GM12878 (cell line): ENCODE measurements at regions not wholly inside any gene's neighbourhood (a gene's known extent, or its start where the extent isn't known, plus 50 kb on each side); places are given as distances from the start of the nearest gene placed in this dataset.
A peak's percentile ranks its signal among the peaks of the same experiment; 100 is the strongest.

Experiments used
- ATAC-seq: fragments of 200-7000 bp; cut with Tn5 transposase; 3 replicates; pipeline ENCODE4 v1.9.1; 2020; ENCODE audit warnings: mild to moderate bottlenecking, moderate library complexity
- BruUV-seq: library from RNA; stranded (reverse); fragments of 400-500 nt; replicated peaks from 2 replicates; lab custom pipeline; 2021; lab: Mats Ljungman, UMichigan
- CTCF ChIA-PET: fragments of 300-600 bp; sonication (Branson Sonifier 250); formaldehyde crosslinking; extraction: SDS; loops from one replicate; lab custom pipeline; 2021; ENCODE audit warnings: inconsistent platforms; lab: Yijun Ruan, JAX
- POLR2A ChIA-PET: fragments of 350-600 bp; formaldehyde crosslinking; extraction: SDS; loops from one replicate; lab custom pipeline; 2021; ENCODE audit warnings: inconsistent platforms; lab: Charles Lee
- RAD21 ChIA-PET: fragments of 300-600 bp; sonication (Branson Sonifier 250); formaldehyde crosslinking; loops from one replicate; lab custom pipeline; 2023; ENCODE audit warnings: antibody characterized with exemption; ENCODE audit not compliant: unreplicated experiment; lab: Charles Lee
- SMC1A ChIA-PET: fragments of 300-600 bp; sonication (Branson Sonifier 250); formaldehyde crosslinking; loops from one replicate; lab custom pipeline; 2023; ENCODE audit not compliant: unreplicated experiment, uncharacterized antibody; lab: Charles Lee
- DNase-seq: peaks from one replicate; pipeline ENCODE4 v3.0.0-alpha.2; 2011; ENCODE audit warnings: low read depth, low spot score
- FAIRE-seq: peaks from 3 replicates; lab custom pipeline; 2011; peaks lifted over from hg19 to GRCh38; lab: Jason Lieb, UNC
- H2AFZ ChIP-seq: 2 replicates; pipeline ENCODE4 v1.6.0; 2011; ENCODE audit warnings: low read depth, low read length, control low read depth; ENCODE audit not compliant: control insufficient read depth
- H3K27ac ChIP-seq: 2 replicates; pipeline ENCODE4 v1.5.1; 2011; ENCODE audit warnings: control low read depth; ENCODE audit not compliant: control insufficient read depth, insufficient read depth
- H3K27me3 ChIP-seq, 2 experiments: replicated peaks in 1 of 2; 2 replicates each; pipeline versions ENCODE4 v1.6.0 to v1.6.1; 2011; ENCODE audit warnings: low read length in 1 of 2; ENCODE audit not compliant: control insufficient read depth in 2 of 2, insufficient read depth in 2 of 2
- H3K36me3 ChIP-seq, 2 experiments: 2 replicates each; pipeline ENCODE4 v1.5.1; 2011; ENCODE audit warnings: low read length in 1 of 2; ENCODE audit not compliant: control insufficient read depth in 2 of 2, insufficient read depth in 2 of 2
- H3K4me1 ChIP-seq: 2 replicates; pipeline ENCODE4 v1.6.1; 2011; ENCODE audit warnings: mild to moderate bottlenecking, low read length, moderate library complexity, mixed read lengths; ENCODE audit not compliant: control insufficient read depth, insufficient read depth
- H3K4me2 ChIP-seq: 2 replicates; pipeline ENCODE4 v1.6.0; 2011; ENCODE audit warnings: control low read depth; ENCODE audit not compliant: control insufficient read depth, insufficient read depth
- H3K4me3 ChIP-seq: fragments of 200-600 bp; sonication (generic); 2 replicates; pipeline ENCODE4 v1.5.1; 2016
- H3K79me2 ChIP-seq: 2 replicates; pipeline ENCODE4 v1.6.0; 2011; ENCODE audit warnings: low read length; ENCODE audit not compliant: control insufficient read depth, insufficient read depth
- H3K9ac ChIP-seq: 2 replicates; pipeline ENCODE4 v1.8.0; 2011; ENCODE audit warnings: low read length, control low read depth, mixed read lengths; ENCODE audit not compliant: control insufficient read depth, insufficient read depth
- H3K9me3 ChIP-seq: replicated peaks from 3 replicates; pipeline ENCODE4 v1.5.1; 2011; ENCODE audit warnings: mild to moderate bottlenecking, low read length; ENCODE audit not compliant: control insufficient read depth, insufficient read depth
- H4K20me1 ChIP-seq: 2 replicates; pipeline ENCODE4 v1.6.0; 2011; ENCODE audit not compliant: control insufficient read depth, insufficient read depth
- CHD4 ChIP-seq: fragments of 200-600 bp; sonication (generic); IDR thresholded peaks from 2 replicates; pipeline ENCODE4 v1.6.1; 2016; ENCODE audit warnings: mild to moderate bottlenecking
- MTA3 ChIP-seq: IDR thresholded peaks from 2 replicates; pipeline ENCODE4 v1.6.1; 2012; ENCODE audit warnings: low read length, inconsistent platforms, borderline replicate concordance
- NBN ChIP-seq: fragments of 450-650 bp; IDR thresholded peaks from 2 replicates; pipeline ENCODE4 v1.6.1; 2016
- NFIC ChIP-seq: IDR thresholded peaks from 2 replicates; pipeline ENCODE4 v1.6.1; 2012; ENCODE audit warnings: low read depth, mild to moderate bottlenecking, inconsistent platforms, low read length, moderate library complexity
- RUNX3 ChIP-seq: IDR thresholded peaks from 2 replicates; pipeline ENCODE4 v1.6.1; 2012; ENCODE audit warnings: low read length, inconsistent platforms
- TAF1 ChIP-seq: IDR thresholded peaks from 2 replicates; pipeline ENCODE4 v1.6.1; 2011; ENCODE audit warnings: mild to moderate bottlenecking, low read depth, low read length, borderline replicate concordance
- WRNIP1 ChIP-seq: IDR thresholded peaks from 2 replicates; pipeline ENCODE4 v1.6.1; 2011; ENCODE audit warnings: low read depth, low read length, improper control_type of control experiment, borderline replicate concordance
- ZZZ3 ChIP-seq: IDR thresholded peaks from 2 replicates; pipeline ENCODE4 v1.6.1; 2011; ENCODE audit warnings: low read depth; ENCODE audit not compliant: control insufficient read depth, insufficient read length
- WGBS: methylation state at CpG from one replicate; pipeline ENCODE4 v1.1.6; 2016; ENCODE audit warnings: low lambda C conversion rate; ENCODE audit not compliant: insufficient replicate concordance, insufficient coverage; ENCODE audit errors: missing lambda C conversion rate; 5-methylcytosine and 5-hydroxymethylcytosine counted together
- in situ Hi-C: fragments of 300-500 bp; cut with MboI; formaldehyde crosslinking; loops from 9 replicates; pipeline ENCODE4 v1.14.3; 2018; ENCODE audit warnings: mixed read lengths
- intact Hi-C: fragments of 100-400 bp; cut with micrococcal nuclease; formaldehyde crosslinking; loops from one replicate; pipeline ENCODE4 v1.14.2; 2022; ENCODE audit not compliant: unreplicated experiment

DNA sequence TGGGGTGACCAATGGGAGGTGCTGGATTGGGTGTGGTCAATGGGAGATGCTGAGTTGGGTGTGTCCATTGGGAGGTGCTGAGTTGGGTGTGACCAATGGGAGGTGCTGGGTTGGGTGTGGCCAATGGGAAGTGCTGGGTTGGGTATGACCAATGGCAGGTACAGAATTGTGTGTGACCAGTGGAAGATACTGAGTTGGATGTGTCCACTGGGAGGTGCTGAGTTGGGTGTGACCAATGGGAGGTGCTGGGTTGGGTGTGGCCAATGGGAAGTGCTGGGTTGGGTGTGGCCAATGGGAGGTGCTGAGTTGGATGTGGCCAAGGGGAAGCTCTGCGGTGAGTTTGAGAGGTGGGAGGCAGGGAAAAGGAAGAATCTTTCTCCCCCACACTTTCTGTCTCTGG lies 250.0 kb upstream of the PROK2 start:
- no peak for DNase-seq
- ChIA-PET CTCF (no interaction called here), RAD21 (no interaction called here), POLR2A (no interaction called here), SMC1A (interaction anchor here (1.4 kb wide), 1 partner anchor 45 kb away, joined by 3 read pairs; no protein-coding TSS in a partner anchor)
- Histone ChIP-seq H4K20me1 (no peaks in the 10 kb centered on the region), H3K4me3 (no peak overlapping the region), H2AFZ (no peak overlapping the region), H3K79me2 (no peaks in the 10 kb centered on the region), H3K36me3 (no peaks in the 10 kb centered on the region; a peak in 2 of 4 replicates), H3K27ac (no peak overlapping the region), H3K4me2 (no peak overlapping the region), H3K4me1 (peaks cover 11% of the 10 kb centered on the region), H3K9me3 (no peaks in the 10 kb centered on the region; the same call in 2 of the 3 replicates), H3K9ac (no peak overlapping the region), H3K27me3 (no peaks in the 10 kb centered on the region)
- in situ Hi-C loops (no loop called here), intact Hi-C loops (no loop called here)
- BruUV-seq = no TSS peak
- 88% methylated on average over 1 of the region's 1 CpG for WGBS
- ATAC-seq = no peak
- FAIRE-seq = no peak
- TF ChIP-seq ZZZ3 (no peak), WRNIP1 (no peak), NBN (no peak), MTA3 (no peak)

DNA sequence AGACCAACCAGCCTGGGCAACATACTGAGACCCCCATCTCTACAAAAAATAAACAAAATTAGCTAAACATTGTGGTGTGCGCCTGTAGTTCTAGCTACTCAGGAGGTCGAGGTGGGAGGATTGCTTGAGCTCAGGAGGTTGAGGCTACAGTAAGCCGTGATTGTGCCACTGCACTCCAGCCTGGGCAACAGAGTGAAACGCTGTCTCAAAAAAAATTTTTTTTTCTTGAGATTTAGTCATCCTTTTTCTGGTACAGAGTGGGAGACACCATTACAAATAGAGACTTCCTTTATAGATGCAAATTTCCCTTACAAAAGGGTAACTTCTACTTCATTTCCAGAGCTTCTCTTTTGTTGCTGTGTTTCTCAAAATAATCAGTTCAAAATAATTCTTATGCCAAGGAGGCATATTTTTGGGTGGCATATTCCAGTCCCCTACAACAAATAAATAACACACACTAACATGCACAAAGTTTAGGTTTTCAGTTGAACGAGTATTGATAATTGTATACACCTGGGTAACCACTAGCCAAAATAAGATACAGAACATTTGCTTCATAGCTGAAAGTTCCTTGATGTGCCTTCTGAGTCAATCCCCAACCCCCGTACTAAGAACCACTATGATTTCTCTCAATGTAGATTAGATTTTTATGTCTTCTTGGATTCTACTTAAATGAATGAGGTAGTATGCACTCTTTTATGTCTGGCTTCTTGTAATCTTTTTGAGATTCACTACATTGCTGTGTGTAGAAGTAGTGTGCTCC lies 248.9 kb upstream of the PROK2 start:
- no peak for DNase-seq
- in situ Hi-C loops = no loop called here
- Histone ChIP-seq H3K27me3 (no peaks in the 10 kb centered on the region), H3K9ac (no peak overlapping the region), H3K36me3 (no peaks in the 10 kb centered on the region; a peak in 2 of 4 replicates), H3K4me1 (peaks cover 11% of the 10 kb centered on the region), H3K9me3 (no peaks in the 10 kb centered on the region; the same call in 2 of the 3 replicates), H2AFZ (no peak overlapping the region), H3K27ac (no peak overlapping the region), H4K20me1 (no peaks in the 10 kb centered on the region), H3K4me3 (no peak overlapping the region), H3K4me2 (no peak overlapping the region), H3K79me2 (no peaks in the 10 kb centered on the region)
- intact Hi-C loops = no loop called here
- FAIRE-seq = no peak
- BruUV-seq = no TSS peak
- peak; percentile 15; the same call in 1 of the 2 replicates for TF ChIP-seq RUNX3
- no peak for TF ChIP-seq CHD4
- TF ChIP-seq NFIC = 0 out of 2 replicates have a peak, but pooled peaks have one; percentile 36
- no peak for TF ChIP-seq TAF1
- RAD21 ChIA-PET = interaction anchor here (0.8 kb wide), 1 partner anchor 9 kb away, joined by 3 read pairs; no protein-coding TSS in a partner anchor
- CTCF ChIA-PET = interaction anchor here (0.6 kb wide), 1 partner anchor 144 kb away, joined by 3 read pairs; no protein-coding TSS in a partner anchor
- ATAC-seq = no peak; the same call in 2 of the 3 replicates
- SMC1A ChIA-PET = interaction anchor here (0.5 kb wide), 1 partner anchor 612 kb away, joined by 3 read pairs; no protein-coding TSS in a partner anchor
- POLR2A ChIA-PET = no interaction called here
- WGBS = 17% methylated on average over 6 of the region's 6 CpGs
